ENCODE measurements at regions not wholly inside any gene's neighbourhood (a gene's known extent, or its start where the extent isn't known, plus 50 kb on each side); places are given as distances from the start of the nearest gene placed in this dataset.

GRCh38 chr4:137390707-137391106 lies 141.6 kb downstream of the PCDH18 start:
- H3K4me1 ChIP-seq = no peaks in the 10 kb centered on the region
- no peak for DNase-seq (ENCODE audit: low spot score)
- Mint-ChIP-seq H3K4me1 (peaks cover 26% of the 10 kb centered on the region), H3K36me3 (no peaks in the 10 kb centered on the region), H3K9me3 (no peaks in the 10 kb centered on the region), H3K4me3 (no peak overlapping the region), H3K27me3 (ENCODE audit: insufficient read depth, low read depth) (no peaks in the 10 kb centered on the region), H3K27ac (no peak overlapping the region)
- H3K9ac ChIP-seq = no peak overlapping the region
- H3F3A ChIP-seq (ENCODE audit: low read depth) = no peaks in the 10 kb centered on the region
- no peak for TF ChIP-seq EZH2 (IDR thresholded peaks at IDR 0.05)
- TF ChIP-seq EZH2phosphoT487 (IDR thresholded peaks at IDR 0.05) = no peak
- TF ChIP-seq, protein P1, sequence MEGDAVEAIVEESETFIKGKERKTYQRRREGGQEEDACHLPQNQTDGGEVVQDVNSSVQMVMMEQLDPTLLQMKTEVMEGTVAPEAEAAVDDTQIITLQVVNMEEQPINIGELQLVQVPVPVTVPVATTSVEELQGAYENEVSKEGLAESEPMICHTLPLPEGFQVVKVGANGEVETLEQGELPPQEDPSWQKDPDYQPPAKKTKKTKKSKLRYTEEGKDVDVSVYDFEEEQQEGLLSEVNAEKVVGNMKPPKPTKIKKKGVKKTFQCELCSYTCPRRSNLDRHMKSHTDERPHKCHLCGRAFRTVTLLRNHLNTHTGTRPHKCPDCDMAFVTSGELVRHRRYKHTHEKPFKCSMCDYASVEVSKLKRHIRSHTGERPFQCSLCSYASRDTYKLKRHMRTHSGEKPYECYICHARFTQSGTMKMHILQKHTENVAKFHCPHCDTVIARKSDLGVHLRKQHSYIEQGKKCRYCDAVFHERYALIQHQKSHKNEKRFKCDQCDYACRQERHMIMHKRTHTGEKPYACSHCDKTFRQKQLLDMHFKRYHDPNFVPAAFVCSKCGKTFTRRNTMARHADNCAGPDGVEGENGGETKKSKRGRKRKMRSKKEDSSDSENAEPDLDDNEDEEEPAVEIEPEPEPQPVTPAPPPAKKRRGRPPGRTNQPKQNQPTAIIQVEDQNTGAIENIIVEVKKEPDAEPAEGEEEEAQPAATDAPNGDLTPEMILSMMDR (IDR thresholded peaks at IDR 0.05) = no peak
- no peaks in the 10 kb centered on the region for H3K79me2 ChIP-seq (ENCODE audit: low read depth)
- H3K27ac ChIP-seq = no peak overlapping the region
- H4K20me1 ChIP-seq (ENCODE audit: low read depth) = no peaks in the 10 kb centered on the region
- H3K27me3 ChIP-seq = no peaks in the 10 kb centered on the region
- H3K4me2 ChIP-seq = no peak overlapping the region
- no peaks in the 10 kb centered on the region for H3K36me3 ChIP-seq
- no peak overlapping the region for H2AFZ ChIP-seq (replicated peaks)
- no peak overlapping the region for H3K4me3 ChIP-seq
- H3K9me3 ChIP-seq (ENCODE audit: low read depth) = no peaks in the 10 kb centered on the region

GRCh38 chr4:137389911-137390520 lies 142.3 kb downstream of the PCDH18 start:
- Mint-ChIP-seq H3K27me3 (ENCODE audit: insufficient read depth, low read depth) (no peaks in the 10 kb centered on the region), H3K9me3 (no peaks in the 10 kb centered on the region), H3K4me3 (no peak overlapping the region), H3K36me3 (no peaks in the 10 kb centered on the region), H3K27ac (peak overlapping the region; percentile 57), H3K4me1 (peaks cover 26% of the 10 kb centered on the region)
- DNase-seq (ENCODE audit: low spot score) = no peak
- Histone ChIP-seq H3K4me3 (no peak overlapping the region), H3K27ac (no peak overlapping the region), H3F3A (ENCODE audit: low read depth) (no peaks in the 10 kb centered on the region), H3K9ac (no peak overlapping the region), H2AFZ (replicated peaks) (no peak overlapping the region), H3K9me3 (ENCODE audit: low read depth) (no peaks in the 10 kb centered on the region), H3K79me2 (ENCODE audit: low read depth) (no peaks in the 10 kb centered on the region), H3K4me2 (no peak overlapping the region), H4K20me1 (ENCODE audit: low read depth) (no peaks in the 10 kb centered on the region), H3K27me3 (no peaks in the 10 kb centered on the region), H3K4me1 (no peaks in the 10 kb centered on the region), H3K36me3 (no peaks in the 10 kb centered on the region)
- TF ChIP-seq, protein P1 (IDR thresholded peaks at IDR 0.05) = no peak
- TF ChIP-seq EZH2phosphoT487 (IDR thresholded peaks at IDR 0.05) (no peak), EZH2 (IDR thresholded peaks at IDR 0.05) (no peak)

- H3K27me3 ChIP-seq = no peaks in the 10 kb centered on the region
- no peak overlapping the region for H3K9ac ChIP-seq
- no peaks in the 10 kb centered on the region for H3K79me2 ChIP-seq (ENCODE audit: low read depth)
- H3F3A ChIP-seq (ENCODE audit: low read depth) = no peaks in the 10 kb centered on the region
- Mint-ChIP-seq H3K9me3 (no peaks in the 10 kb centered on the region), H3K27ac (no peak overlapping the region), H3K4me1 (peaks cover 15% of the 10 kb centered on the region), H3K4me3 (no peak overlapping the region), H3K27me3 (ENCODE audit: insufficient read depth, low read depth) (no peaks in the 10 kb centered on the region), H3K36me3 (no peaks in the 10 kb centered on the region)
- H3K27ac ChIP-seq = no peak overlapping the region
- no peaks in the 10 kb centered on the region for H3K36me3 ChIP-seq
- TF ChIP-seq, protein P1 (IDR thresholded peaks at IDR 0.05) = no peak
- no peak for TF ChIP-seq EZH2 (IDR thresholded peaks at IDR 0.05)
- TF ChIP-seq EZH2phosphoT487 (IDR thresholded peaks at IDR 0.05) = no peak
- no peak overlapping the region for H2AFZ ChIP-seq (replicated peaks)
- no peak overlapping the region for H3K4me3 ChIP-seq
- H3K4me2 ChIP-seq = no peak overlapping the region
- no peaks in the 10 kb centered on the region for H4K20me1 ChIP-seq (ENCODE audit: low read depth)
- H3K9me3 ChIP-seq (ENCODE audit: low read depth) = no peaks in the 10 kb centered on the region
- no peaks in the 10 kb centered on the region for H3K4me1 ChIP-seq
- no peak for DNase-seq (ENCODE audit: low spot score)
Measured at GRCh38 chr4:137387924-137388323, 144.4 kb downstream of the PCDH18 start.
